ENCODE measurements at regions not wholly inside any gene's neighbourhood (a gene's known extent, or its start where the extent isn't known, plus 50 kb on each side); places are given as distances from the start of the nearest gene placed in this dataset.
"Not testable (repeated sequence)": the region's sequence is repeated elsewhere in the genome, so short reads cannot be mapped to it uniquely, and the experiment has no call there.

GRCh38 chr11:37184326-37184725 is 586.3 kb upstream of the RAG2 start:
- DNase-seq (ENCODE audit: missing footprints): no peak
- intact Hi-C loops (cut with DNase I): no loop called here
- no peak for ATAC-seq

- intact Hi-C loops (cut with DNase I): no loop called here
- DNase-seq (ENCODE audit: missing footprints) (no peak), ATAC-seq (no peak)
Measured at GRCh38 chr11:37182031-37182430, 584.0 kb upstream of the RAG2 start.

GRCh38 chr11:37177721-37178120 is 579.7 kb upstream of the RAG2 start:
- ATAC-seq (no peak), DNase-seq (ENCODE audit: missing footprints) (no peak)
- intact Hi-C loops (cut with DNase I): no loop called here

- no peak for DNase-seq (ENCODE audit: missing footprints)
- intact Hi-C loops (cut with DNase I): no loop called here
- no peak for ATAC-seq
Measured at GRCh38 chr11:37171451-37171850, 573.4 kb upstream of the RAG2 start.

- ATAC-seq (no peak), DNase-seq (ENCODE audit: missing footprints) (no peak)
- intact Hi-C loops (cut with DNase I): no loop called here
Measured at GRCh38 chr11:37170311-37170710, 572.3 kb upstream of the RAG2 start.

- DNase-seq (ENCODE audit: missing footprints); ATAC-seq; intact Hi-C loops (cut with DNase I): not testable (repeated sequence)
Measured at GRCh38 chr11:37145434-37145833, 547.4 kb upstream of the RAG2 start.

- intact Hi-C loops (cut with DNase I): no loop called here
- no peak for DNase-seq (ENCODE audit: missing footprints)
- ATAC-seq: no peak
Measured at GRCh38 chr11:37142591-37142990, 544.6 kb upstream of the RAG2 start.

GRCh38 chr11:37141707-37142106 is 543.7 kb upstream of the RAG2 start:
- DNase-seq (ENCODE audit: missing footprints) (no peak), ATAC-seq (no peak)
- intact Hi-C loops (cut with DNase I): no loop called here

GRCh38 chr11:37135606-37136005 is 537.6 kb upstream of the RAG2 start:
- intact Hi-C loops (cut with DNase I); DNase-seq (ENCODE audit: missing footprints); ATAC-seq: not testable (repeated sequence)

GRCh38 chr11:37134637-37135036 is 536.6 kb upstream of the RAG2 start:
- intact Hi-C loops (cut with DNase I): no loop called here
- ATAC-seq (no peak), DNase-seq (ENCODE audit: missing footprints) (no peak)

- intact Hi-C loops (cut with DNase I): no loop called here
Measured at GRCh38 chr11:37124384-37124783, 526.3 kb upstream of the RAG2 start.

GRCh38 chr11:37115963-37116362 is 517.9 kb upstream of the RAG2 start:
- DNase-seq (ENCODE audit: missing footprints) (no peak), ATAC-seq (no peak)

More at GRCh38 chr11:37124384-37124783, 526.3 kb upstream of the RAG2 start:
- ATAC-seq (no peak), DNase-seq (ENCODE audit: missing footprints) (no peak)

GRCh38 chr11:37110385-37110784 is 512.3 kb upstream of the RAG2 start:
- intact Hi-C loops (cut with DNase I): no loop called here
- DNase-seq (ENCODE audit: missing footprints): no peak
- peak; percentile 31 for ATAC-seq

More at GRCh38 chr11:37115963-37116362, 517.9 kb upstream of the RAG2 start:
- intact Hi-C loops (cut with DNase I): no loop called here

GRCh38 chr11:37109286-37109585 is 511.2 kb upstream of the RAG2 start:
- intact Hi-C loops (cut with DNase I): loop anchor here (10.0 kb wide), 1 partner anchor 336 kb away; no protein-coding TSS in a partner anchor
- no peak for DNase-seq (ENCODE audit: missing footprints)
- ATAC-seq: no peak

- ATAC-seq (no peak), DNase-seq (ENCODE audit: missing footprints) (no peak)
- intact Hi-C loops (cut with DNase I): loop anchor here (10.0 kb wide), 1 partner anchor 336 kb away; no protein-coding TSS in a partner anchor
Measured at GRCh38 chr11:37108436-37109285, 510.6 kb upstream of the RAG2 start.

- DNase-seq (ENCODE audit: missing footprints) (no peak), ATAC-seq (no peak)
- intact Hi-C loops (cut with DNase I): loop anchor here (10.0 kb wide), 1 partner anchor 337 kb away; no protein-coding TSS in a partner anchor
Measured at GRCh38 chr11:37107831-37108230, 509.8 kb upstream of the RAG2 start.

- intact Hi-C loops (cut with DNase I): loop anchor here (10.0 kb wide), 1 partner anchor 337 kb away; no protein-coding TSS in a partner anchor
- ATAC-seq: no peak
Measured at GRCh38 chr11:37107415-37107814, 509.4 kb upstream of the RAG2 start.

GRCh38 chr11:37105427-37105826 is 507.4 kb upstream of the RAG2 start:
- intact Hi-C loops (cut with DNase I): loop anchor here (10.0 kb wide), 1 partner anchor 339 kb away; no protein-coding TSS in a partner anchor
- DNase-seq (ENCODE audit: missing footprints) (no peak), ATAC-seq (no peak)

More at GRCh38 chr11:37107415-37107814, 509.4 kb upstream of the RAG2 start:
- DNase-seq (ENCODE audit: missing footprints): no peak

GRCh38 chr11:37104380-37104779 is 506.3 kb upstream of the RAG2 start:
- intact Hi-C loops (cut with DNase I): loop anchor here (10.0 kb wide), 1 partner anchor 340 kb away; no protein-coding TSS in a partner anchor
- no peak for DNase-seq (ENCODE audit: missing footprints)
- ATAC-seq: no peak

GRCh38 chr11:37100008-37100407 is 502.0 kb upstream of the RAG2 start:
- DNase-seq (ENCODE audit: missing footprints) (no peak), ATAC-seq (no peak)
- intact Hi-C loops (cut with DNase I): loop anchor here (10.0 kb wide), 1 partner anchor 345 kb away; no protein-coding TSS in a partner anchor

Measured in Right ventricle myocardium inferior (tissue), 1 donor.